ENCODE measurements at regions not wholly inside any gene's neighbourhood (a gene's known extent, or its start where the extent isn't known, plus 50 kb on each side); places are given as distances from the start of the nearest gene placed in this dataset.

DNA sequence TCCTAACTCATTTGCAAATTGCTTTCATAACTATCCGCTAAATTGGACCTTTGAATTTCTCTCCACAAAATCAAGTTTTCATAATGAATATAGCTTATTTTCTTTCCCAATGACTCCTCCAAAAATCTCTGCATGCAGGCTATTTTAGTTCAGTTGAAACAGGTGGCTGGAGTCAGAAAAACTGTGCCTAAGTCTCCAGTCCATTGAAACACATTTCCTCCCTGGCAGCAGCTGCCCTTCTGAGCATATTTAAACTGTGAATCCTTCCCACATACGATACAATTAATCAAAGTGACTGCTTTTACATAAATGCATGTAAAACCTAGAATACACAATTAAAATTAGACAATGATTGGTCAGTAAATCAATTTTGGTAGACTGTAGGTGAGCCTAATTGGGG, 344.6 kb upstream of the MARCKS start:
- no peak for DNase-seq (ENCODE audit: low read depth)

DNA sequence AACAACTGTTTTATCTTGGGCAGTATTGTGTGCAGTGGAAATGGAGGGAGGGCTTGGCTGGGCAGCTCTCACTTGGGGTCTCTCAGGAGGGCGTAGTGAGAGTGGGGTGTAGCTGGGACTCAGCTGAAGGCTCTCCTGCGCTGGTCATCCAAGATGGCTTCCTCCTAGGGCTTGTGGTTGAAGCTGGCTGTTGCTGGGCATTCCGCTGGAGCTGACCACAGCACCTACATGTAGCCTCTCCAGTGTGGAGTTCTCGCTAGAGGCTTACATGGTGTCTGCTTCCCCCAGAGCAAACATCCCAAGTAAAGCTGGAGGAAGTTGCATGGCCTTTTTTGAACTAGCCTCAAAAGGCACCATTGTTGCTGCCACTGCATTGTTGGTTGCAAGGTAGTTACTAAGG, 344.1 kb upstream of the MARCKS start:
- no peak for DNase-seq (ENCODE audit: low read depth)

DNA sequence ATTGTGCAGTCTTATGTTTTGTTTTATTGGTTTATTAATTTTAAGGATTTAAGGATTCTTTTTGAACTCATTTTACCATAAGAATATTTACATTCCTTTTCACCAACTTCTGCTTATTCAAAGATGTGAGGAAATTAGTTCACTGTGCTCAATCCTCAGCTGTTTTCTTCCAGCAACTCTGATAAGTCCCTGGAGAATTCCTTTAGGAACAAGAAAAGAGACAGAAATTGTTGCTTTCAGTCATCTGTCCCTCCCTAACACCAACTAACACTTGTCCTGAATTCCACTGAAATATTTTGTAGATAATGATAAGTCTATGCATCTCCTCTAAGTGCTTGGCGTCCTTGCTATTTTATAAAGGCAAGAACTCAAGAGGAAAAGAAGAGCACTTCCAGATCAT, 334.8 kb upstream of the MARCKS start:
- DNase-seq (ENCODE audit: low read depth) = no peak

DNA sequence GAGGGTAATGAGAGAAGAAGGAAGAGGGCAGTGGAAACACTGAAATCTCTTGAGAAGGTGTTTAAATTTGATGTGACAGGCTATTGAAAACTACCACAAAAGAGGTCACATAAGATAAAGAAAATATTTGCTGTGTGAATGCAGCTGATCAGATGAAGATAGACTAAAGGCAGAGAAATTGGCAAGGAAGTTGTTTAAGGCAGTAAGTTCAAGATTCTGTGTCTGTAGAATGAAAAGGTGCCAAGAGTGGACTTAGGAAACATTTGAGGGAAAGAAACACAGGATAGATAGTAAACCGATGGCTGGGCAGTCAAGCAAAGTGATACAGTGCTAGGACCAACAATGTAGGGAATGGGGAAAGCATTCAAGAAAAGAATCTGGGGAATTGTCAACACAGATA, 332.3 kb upstream of the MARCKS start:
- DNase-seq (ENCODE audit: low read depth) = no peak

DNA sequence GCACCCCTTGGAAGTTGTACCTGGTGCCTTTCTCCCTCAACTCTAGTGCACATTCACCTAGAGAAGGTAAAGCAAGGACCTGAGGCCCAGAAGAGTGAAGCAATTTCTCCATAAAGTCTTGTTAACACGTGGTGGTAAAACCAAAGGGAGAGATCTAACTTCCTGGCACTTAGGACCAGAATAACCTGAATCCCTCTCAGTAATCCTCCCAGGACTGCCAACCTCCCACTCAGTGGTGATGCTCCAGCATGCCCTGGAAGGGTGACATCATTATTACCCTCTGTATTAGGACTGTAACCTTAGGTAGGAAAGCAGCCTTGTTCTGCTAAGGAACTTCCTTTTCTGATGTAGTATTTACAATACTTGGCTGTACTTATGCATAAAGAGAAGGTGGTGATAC, 330.6 kb upstream of the MARCKS start:
- no peak for DNase-seq (ENCODE audit: low read depth)

DNA sequence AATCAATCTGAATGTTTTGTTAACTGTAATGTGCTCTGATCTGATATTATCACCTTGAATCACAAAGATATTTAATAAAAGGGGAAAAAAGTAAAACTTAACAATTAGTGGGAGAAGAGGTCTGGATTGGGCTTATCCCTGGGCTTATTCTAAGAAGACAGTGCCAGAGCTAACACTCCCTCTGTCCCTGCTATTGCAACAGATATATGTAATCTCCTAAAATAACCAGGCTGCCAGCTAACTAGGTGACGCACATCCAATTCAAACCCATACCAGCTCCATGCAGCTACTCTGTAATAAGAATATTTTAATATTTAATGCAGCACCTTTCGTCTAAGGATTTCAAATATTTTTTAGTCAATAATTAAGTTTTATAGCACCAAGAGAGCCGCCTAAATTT, 330.1 kb upstream of the MARCKS start:
- DNase-seq (ENCODE audit: low read depth) = no peak

DNA sequence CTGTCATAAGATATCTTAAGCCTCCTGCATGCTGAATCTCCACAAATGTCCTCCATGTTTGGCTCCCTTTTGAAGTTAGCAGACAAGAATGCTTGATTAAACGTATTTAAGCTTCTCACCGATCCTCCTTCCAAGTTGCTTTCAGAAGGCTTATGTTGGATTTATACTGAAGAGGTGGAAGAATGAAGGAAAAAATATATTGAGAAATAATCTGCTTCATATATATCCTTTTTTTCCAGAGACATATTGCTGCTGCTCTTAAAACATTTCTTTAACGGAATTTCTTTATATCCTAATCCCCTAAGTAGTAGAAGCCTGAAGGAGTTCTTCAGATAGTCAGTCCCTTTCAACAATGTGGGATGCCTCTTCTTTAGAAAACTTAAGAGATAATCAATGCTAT, 329.0 kb upstream of the MARCKS start:
- DNase-seq (ENCODE audit: low read depth) = no peak

DNA sequence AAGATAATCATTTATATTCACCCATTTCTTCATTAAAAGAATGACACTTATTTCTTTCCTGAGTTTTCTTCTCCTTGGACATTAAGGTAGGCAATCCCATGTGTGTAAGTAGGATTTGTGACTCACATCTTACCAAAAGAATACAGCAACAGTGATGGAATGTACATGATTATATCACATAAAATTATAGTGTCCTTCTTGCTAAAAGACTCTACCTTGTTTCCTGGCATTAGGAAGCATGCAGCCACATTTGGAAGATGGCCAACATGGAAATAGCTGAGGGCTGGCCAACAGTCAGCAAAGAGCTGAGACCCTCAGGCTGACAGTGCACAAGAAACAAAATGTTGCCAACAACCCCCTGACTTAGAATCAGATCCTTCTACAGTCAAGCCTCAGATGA, 327.9 kb upstream of the MARCKS start:
- DNase-seq (ENCODE audit: low read depth) = peak; percentile 17

DNA sequence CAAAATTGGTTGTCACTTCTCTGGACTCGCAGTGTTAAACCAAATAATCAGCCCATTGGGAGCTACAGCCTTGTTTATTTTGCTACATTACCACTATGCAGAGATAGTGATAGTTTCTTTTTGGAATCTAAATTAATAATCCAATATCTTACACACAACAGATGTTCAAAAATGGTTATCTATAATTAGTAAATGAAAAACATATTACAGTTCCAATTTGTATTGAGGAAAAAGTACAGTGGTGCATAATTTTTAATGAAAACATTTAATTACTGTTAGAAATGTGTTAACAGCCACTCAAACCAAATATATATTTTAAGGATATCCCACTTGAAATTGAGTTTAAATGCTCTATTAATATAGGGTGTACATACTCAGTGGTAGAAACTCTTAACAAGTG, 327.3 kb upstream of the MARCKS start:
- no peak for DNase-seq (ENCODE audit: low read depth)

DNA sequence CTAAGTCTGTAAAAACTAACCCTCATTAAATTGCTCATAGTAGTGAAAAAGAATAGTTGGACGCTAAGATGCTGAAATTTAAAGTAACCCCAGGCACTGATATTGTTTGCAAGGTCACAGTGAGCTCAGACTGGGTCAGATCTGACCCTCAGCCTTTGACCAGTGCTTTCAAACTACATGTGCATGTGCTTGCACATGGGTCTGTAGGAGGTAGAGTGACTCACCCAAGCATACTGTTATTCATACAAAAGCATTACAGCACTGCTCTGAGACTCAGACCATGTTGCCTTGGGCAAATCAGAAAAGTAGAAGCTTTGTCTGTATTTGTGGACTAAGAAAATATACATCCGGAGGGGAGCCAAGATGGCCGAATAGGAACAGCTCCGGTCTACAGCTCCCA, 326.4 kb upstream of the MARCKS start:
- peak; percentile 81 for DNase-seq (ENCODE audit: low read depth)

DNA sequence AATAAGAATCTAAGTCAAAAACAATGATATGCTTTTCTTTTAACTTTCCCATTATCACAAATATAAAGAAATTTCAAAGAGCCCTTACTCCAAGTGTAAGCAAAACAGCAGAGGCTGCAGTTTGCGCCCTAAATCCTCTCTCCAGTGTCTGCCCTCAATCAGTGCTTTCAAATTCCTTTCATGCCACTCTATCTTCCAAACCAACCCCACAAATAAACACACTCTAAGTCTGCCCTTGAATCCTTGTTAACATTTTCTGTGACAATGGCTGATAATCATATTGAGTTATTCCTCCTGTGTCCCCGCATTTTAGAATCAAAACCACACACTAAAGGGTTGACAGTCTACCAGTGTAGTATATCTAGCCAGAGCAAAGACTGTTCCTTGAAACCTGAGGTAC, 317.9 kb upstream of the MARCKS start:
- no peak for DNase-seq (ENCODE audit: low read depth)

DNA sequence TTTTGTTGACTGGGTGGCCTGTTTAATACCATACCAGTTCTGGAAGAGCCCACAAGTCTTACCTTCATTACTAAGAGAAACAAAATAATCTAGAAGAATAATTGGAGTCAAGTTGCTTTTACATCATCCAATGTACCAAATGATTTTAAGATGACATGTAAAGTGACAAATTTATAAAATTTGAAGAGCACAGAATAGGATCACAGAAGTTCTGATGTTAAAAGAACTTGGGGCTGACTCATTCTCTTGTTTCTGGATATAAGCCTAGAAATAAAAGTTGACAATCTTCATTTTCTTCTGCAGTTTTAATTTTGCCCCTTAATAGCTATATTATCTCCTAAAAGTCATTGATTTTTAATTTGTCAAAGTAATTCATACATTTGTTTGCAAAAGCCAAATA, 317.5 kb upstream of the MARCKS start:
- no peak for DNase-seq (ENCODE audit: low read depth)

DNA sequence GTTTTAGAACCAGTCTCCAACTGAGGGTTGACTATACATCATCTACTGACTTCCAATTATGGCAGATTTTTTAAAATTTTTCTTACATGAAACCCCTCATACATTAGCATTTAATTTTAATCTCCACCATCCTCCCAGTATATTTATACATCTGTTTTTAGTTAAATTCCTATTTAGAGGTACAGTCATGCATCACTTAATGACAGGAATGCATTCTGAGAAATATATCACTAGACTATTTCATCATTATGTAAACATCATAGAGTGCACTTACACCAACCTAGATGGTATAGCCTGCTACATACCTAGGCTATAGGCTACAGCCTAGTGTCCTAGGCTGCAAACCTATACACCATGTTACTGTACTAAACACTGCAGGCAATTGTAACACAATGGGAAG, 316.7 kb upstream of the MARCKS start:
- DNase-seq (ENCODE audit: low read depth) = no peak

DNA sequence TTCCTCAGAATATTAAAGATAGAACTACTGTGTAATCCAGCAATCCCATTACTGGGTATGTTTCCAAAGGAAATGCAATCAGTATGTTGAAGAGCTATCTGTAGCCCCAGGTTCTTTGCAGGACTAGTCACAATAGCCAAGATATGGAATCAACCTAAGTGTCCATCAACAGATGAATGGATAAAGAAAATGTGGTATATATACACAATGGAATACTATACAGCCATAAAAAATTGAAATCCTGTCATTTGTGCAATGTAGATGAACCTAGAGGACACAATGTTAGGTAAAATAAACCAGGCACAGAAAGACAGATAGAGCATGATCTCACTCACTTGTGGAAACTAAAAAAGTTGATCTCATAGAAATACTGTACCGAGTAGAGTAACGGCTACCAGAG, 306.0 kb upstream of the MARCKS start:
- DNase-seq (ENCODE audit: low read depth) = no peak

DNA sequence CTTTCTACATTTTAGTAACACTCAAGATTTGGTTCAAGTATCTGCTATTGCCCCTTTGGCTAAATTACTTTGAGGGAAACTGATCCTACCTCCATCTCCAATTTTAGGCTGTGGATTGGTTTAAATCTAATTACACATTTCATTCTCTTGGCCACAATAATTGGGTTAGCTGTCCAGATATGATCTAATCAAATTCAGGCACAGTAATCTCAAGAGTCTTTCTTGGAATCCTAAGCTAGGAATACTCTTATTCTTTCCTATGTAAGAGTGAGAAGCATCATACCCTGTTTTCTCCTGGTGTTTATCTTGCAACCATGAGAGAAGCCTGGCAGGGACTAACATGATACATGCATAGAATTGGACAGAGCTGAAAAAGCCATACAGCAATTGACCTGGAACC, 300.4 kb upstream of the MARCKS start:
- DNase-seq (ENCODE audit: low read depth) = no peak

DNA sequence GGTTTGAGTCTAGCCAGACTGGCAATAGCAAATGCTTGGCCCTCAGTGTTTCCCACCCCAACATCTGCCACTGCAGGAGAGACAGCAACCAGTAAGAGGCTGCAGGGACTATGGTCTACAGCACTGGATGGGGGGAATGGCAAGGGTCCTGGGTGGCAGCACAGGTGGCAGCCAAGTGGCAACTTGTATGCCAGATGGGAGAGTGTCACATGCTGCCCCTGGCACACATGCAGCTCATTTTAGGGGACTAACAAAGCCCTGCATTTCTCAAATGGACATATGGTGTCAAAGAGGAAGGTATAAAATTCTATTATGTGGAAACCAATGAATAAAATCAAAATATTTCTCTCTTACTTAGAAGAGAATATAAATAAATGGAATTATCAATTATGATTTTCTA, 298.7 kb upstream of the MARCKS start:
- no peak for DNase-seq (ENCODE audit: low read depth)

DNA sequence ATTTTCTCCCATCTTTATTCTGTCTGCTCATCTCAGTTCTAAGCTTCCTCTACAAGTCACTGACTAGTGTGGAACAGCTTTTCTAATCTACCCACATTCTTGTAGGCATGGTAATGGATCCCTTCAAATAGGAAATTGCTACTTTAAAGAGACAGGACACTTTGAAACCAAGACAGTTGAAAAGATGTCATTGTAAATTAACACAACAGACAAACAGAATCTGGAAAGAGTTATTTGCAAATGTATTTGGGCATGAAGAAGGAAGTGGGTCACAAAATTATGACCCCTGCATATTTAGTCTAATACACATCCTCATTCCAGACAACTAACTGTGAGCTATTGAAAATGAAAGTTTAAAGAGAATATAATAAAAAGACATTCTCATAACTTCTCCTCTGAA, 298.2 kb upstream of the MARCKS start:
- peak; percentile 81 for DNase-seq (ENCODE audit: low read depth)

DNA sequence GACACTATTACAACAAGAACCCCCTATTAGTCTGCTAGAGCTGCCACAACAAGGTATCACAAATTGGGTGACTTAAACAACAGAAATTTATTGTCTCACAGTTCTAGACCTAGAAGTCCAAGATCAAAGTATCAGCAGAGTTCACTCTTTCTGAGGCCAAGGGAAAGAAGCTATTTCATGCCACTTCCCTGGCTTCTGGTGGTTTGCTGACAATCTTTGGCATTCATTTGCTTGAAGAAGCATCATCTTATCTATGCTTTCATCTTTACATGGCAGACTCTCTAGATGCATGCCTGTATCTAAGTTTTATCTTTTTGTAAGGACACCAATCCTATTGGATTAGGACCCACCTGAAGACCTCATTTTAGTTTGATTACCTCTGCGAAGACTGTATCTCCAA, 296.8 kb upstream of the MARCKS start:
- no peak for DNase-seq (ENCODE audit: low read depth)

DNA sequence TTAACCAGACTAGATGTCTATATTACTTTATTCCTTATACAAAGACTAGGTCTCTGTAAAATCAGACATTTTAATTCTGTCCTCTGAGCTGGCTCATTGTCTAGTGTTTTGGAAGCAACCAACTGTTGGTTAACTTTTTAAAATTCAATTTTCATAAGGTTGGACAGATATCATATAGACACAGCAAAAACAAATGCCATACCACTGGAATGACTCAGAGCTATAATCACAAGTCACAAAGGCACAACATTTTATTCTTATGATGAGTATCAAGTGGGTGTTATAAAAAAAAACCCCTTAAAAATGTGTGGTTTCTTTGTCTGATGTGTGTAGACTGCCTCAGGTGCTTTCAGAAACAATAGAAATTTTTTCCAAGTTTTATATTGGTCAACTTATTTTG, 296.2 kb upstream of the MARCKS start:
- DNase-seq (ENCODE audit: low read depth) = peak; percentile 89

DNA sequence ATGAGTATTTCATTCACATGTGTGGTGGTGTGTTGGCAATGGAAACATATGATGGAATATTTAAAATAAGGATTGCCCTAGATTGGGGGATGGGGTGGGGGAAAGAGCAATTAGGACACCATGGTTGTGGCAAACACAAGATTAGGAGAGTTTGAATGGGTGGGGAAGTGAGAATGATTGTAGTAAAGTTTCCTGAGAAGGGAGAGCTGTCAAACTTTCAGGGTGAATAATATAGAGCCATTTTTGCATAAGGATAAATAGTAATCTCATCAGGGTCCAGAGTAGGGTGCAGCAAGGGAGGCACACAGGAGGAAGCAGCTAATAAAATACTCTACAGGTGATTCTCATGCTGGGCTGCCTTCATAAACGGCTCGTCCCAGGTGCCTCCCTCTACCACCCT, 294.9 kb upstream of the MARCKS start:
- no peak for DNase-seq (ENCODE audit: low read depth)

DNA sequence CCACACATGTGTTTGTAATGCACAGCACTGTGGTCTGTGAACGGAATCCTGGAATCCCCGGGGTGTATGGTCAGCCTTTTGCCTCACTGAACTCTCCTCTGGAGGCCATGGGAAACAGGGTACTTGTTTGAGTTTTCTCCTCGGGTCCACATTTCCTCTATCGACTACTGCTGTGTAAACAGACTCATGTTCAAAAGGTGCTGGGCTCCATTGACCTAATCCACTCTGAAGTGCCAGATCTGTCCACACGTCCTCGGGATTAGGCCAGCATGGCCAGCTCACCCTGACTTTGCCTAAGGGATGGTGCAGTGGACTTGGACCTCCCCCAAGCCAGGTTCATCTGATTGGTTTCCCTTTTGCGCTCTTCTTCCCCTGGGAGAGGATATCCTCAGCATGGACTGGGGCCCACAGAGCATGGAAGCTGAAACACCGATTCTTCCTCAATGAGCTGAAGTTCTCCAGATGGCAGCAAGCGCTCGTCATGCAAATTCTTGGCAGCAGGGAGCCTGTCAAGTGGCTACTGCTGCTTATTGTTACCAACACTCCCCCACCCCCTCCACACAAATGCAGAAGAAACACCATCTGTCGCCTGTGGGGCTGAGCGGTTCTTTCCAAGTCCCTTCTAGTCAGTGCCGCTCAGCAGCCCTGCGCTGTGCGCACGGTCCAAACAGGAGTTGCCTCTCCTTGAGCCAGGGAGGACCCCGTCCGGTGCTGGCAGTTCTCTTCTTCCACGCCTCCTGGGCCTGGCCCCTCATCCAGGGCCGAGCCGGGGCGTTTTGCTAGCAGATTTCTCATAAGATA, 292.6 kb upstream of the MARCKS start:
- DNase-seq (ENCODE audit: low read depth) = peak; percentile 88

DNA sequence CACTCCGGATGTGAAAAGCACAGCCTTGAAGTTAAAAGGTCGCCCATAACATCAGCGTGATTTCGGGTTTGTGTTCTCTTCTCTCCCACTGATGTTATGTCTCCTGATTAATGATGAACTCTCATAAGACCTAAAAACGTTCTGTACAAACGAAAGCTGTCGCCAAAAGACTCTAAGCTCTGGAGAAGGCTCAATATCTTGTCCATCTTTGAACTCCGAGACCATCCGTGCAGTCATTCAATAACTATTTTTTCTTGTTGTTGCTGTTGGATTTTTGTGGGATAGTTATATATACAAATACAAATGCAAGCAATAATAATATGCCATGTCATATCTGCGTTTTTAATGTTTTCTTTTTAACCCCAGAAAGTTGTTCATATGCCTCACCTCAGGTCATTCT, 291.8 kb upstream of the MARCKS start:
- DNase-seq (ENCODE audit: low read depth) = peak; percentile 37

DNA sequence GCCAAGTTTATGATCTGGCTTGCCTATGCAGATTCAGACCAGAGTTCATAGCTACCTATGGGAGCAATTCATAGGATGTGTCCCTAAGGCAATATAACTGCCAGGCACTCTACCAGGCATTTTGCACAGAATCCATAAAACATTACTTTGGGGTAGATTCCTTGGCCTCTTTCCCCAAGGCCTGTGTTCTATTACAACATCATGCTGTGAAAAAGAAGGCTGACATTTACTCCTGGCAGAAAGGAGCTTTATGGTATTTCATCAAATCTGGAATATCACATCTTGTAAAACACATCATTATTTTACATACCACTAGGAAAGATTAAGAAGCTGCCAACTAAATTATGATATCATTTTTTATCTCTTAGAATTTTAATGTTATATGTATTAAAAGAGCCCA, 287.0 kb upstream of the MARCKS start:
- no peak for DNase-seq (ENCODE audit: low read depth)

DNA sequence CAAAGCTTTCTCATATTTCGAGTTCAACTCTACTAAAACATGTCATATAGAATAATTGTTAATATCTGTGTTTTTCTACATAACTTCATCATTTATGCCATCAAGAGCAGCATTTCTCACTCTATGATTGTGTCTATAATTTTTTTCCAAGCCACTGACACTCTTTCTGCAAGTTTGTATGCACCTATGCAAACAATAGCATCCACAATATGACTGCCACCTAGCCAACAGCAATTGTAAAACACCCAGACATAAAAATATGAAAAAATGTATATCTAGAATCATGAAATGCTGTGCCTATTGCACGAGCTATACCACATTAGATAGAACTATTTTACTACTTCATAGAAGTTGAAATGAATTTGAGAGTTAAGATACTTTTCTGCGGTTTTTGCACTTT, 286.5 kb upstream of the MARCKS start:
- DNase-seq (ENCODE audit: low read depth) = no peak

DNA sequence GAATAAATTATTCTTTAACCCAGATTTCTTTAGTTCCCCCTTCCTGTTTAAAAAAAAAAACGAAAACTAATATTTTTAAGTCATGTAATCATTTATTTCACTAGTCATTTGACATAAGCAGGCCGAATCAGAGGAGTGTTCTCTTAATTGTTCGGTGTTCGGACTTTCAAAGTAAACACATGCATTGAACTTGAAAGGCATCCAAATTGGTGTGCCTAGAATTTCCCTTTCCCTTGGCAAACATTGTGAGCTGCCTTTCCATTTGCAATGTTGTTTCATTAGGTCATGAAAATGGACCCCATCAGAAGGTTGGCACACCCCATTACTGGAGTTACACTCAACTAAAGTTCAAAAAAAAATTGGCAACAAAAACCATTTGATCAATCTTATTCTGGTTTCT, 283.0 kb upstream of the MARCKS start:
- DNase-seq (ENCODE audit: low read depth) = no peak
